Stimulated activated CD8-positive, alpha-beta memory T cell treated with anti-CD3 and anti-CD28 coated beads, Interleukin-12 subunit alpha, Interleukin-12 subunit beta, amount 100 ng/mL, for 24 hours (primary cell): ENCODE measurements at regions not wholly inside any gene's neighbourhood (a gene's known extent, or its start where the extent isn't known, plus 50 kb on each side); places are given as distances from the start of the nearest gene placed in this dataset.

Experiments
- DNase-seq: peaks from one replicate; pipeline ENCODE4 v3.0.0-alpha.2; 2020; ENCODE audit errors: extremely low read depth

- no peak for DNase-seq
These were observed 100.6 kb downstream of the ENGASE start for GRCh38 chr17:79174905-79175856.

DNA sequence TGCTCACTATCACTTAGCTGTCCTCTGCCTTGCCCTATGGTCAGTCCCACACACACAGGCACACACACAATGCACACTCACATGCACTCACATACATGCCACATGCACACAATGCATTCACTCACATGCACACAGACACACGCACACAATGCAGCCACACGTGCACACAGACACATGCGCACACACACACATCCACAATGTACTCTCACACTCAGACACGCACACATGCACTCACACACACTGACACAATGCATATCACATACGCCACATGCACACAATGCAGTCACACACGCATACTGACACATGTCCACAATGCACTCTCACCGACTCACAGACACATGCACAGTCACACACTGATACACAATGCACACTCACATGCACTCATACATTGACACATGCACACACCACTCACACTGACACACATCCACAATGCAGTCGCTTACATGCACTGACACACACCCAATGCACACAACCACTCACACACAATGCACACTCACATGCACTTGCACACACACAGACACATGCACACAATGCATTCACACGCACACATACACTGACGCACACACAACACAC lies 99.7 kb downstream of the ENGASE start:
- DNase-seq = no peak

DNA sequence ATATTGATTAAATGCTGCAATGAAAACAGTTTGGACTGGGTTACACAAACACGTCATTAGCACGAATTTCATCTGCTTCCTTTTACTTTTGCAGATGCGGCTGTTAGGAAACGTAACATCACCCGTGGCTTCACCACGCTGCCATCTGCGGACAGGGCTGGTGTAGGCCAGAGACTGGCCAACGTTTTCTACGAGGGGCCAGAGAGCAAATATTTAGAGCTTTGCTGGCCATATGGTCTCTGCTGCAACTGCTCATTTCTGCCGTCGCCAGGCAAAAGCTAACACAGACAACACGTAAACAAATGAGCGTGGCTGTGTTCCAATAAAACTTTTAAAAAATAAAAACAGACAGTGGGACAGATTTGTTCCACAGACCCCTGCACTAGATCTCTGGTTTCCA lies 96.6 kb downstream of the ENGASE start:
- no peak for DNase-seq

DNA sequence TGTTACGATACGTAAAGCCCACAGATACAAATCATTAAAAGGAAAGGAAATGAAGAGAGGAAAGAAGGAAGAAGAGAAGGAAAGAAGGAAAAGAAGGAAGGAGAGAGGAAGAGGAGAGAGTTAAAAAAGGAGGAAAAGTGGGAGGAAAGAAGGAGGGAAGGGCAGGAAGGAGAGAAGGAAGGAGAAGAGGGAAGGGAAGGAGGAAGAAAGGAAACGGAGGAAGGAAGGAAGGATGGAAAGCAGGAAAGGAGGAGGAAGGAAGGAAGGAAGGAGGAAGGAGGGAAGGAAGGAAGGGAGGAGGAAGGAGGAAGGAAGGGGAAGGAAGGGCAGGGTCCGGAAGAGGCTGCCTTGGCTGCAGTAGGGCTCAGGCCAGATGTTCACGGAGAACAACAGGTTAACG lies 95.2 kb downstream of the ENGASE start:
- no peak for DNase-seq

- no peak for DNase-seq
These were observed 94.7 kb downstream of the ENGASE start for GRCh38 chr17:79169366-79169765.

GRCh38 chr17:79168486-79169055 lies 93.9 kb downstream of the ENGASE start:
- no peak for DNase-seq

DNA sequence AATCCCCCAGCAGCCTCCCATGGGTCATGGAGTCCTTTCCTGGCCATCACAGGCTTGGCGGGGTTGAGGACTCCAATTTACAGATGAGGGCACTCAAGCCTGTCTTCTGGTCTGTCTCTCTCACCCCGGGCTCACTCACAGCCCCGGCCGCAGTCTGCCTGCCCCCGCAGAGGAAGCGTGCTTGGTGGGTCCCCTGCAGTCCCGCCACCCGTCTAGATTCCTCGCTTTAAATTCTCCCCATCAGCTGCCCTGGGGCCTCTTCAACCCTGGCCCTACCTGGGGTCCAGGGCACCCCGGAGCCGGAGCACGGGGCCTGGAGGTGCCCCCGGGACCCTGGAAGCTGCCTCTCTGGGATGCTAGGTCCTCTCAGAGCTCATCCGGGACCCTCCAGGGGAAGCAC lies 92.9 kb downstream of the ENGASE start:
- DNase-seq = no peak

GRCh38 chr17:79165756-79166473 lies 91.3 kb downstream of the ENGASE start:
- DNase-seq = no peak

- no peak for DNase-seq
These were observed 90.5 kb downstream of the ENGASE start for GRCh38 chr17:79164913-79165695.

- no peak for DNase-seq
These were observed 89.8 kb downstream of the ENGASE start for GRCh38 chr17:79164408-79164807.

DNA sequence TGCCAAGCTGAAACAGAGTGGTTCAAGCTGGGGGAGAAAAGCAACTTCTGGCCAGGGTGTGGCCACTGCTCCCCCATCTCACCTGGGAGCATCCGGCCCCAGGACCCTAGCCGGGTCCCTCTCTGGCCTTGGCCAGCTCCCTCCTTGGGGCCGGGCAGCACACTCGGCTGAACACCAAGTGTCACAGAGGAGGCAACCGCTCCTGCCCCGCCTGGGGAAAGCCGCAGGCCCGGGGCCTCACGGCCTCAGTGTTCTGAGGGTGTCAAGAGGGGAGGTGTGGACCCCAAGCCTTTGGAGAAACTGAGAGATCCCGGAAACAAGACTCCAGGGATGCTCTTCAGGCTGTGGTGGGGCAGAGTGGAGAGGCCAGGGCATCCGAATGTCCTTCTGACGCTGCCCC lies 88.4 kb downstream of the ENGASE start:
- no peak for DNase-seq

- no peak for DNase-seq
These were observed 87.7 kb downstream of the ENGASE start for GRCh38 chr17:79162012-79162963.

GRCh38 chr17:79160980-79161636 lies 86.5 kb downstream of the ENGASE start:
- DNase-seq = no peak

DNA sequence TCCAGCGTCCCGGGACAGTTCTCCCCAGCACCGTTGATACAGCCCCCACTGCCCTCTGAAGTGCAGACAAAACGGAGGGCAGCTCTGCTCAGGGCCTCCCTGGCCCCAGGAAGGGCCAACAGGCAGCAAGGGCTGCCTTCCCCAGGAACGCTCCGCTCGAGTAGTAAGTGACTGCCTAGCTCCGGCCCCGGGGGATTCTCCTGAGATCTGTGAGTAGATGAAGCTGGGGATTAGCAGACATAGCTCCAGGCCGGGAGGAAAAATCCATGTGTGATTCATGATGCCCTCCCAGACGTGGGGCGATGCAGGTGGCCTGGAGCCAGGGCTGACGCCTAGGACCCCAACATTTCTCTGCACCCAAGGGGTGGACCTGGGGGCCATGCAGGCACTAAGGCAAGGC lies 85.3 kb downstream of the ENGASE start:
- no peak for DNase-seq

GRCh38 chr17:79159471-79159870 lies 84.8 kb downstream of the ENGASE start:
- no peak for DNase-seq

DNA sequence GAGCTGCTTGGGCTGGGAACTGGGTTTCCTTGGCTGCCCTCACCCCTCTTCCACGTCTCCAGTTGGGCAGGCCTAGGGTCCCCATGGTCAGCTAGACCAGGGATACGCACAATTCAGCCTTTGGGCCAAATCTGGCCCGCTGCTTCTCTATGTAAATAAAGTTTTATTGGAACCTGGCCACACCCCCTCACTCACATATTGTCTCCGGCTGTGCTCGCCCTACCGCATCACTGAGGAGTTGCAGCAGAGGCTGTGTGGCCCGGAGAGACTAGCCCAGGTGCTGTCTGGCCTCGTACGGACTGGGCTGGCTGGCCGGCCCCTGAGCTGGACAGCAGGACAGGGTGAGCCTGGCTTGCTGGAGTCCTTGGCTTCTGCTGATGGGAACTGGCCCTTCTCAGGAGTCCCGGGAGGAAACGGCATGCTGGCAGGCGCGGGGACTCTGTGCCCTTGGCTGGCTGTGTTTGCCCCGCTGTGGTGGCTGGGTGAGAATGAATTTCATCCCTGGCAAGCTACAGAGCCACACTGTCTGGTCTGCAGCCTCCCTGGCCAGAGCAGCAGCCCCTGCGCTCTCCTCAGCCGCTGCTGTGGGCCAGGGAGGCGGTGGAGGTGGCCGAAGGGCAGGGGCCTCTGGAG lies 82.0 kb downstream of the ENGASE start:
- DNase-seq = no peak

- DNase-seq = no peak
These were observed 81.1 kb downstream of the ENGASE start for GRCh38 chr17:79155701-79156100.

DNA sequence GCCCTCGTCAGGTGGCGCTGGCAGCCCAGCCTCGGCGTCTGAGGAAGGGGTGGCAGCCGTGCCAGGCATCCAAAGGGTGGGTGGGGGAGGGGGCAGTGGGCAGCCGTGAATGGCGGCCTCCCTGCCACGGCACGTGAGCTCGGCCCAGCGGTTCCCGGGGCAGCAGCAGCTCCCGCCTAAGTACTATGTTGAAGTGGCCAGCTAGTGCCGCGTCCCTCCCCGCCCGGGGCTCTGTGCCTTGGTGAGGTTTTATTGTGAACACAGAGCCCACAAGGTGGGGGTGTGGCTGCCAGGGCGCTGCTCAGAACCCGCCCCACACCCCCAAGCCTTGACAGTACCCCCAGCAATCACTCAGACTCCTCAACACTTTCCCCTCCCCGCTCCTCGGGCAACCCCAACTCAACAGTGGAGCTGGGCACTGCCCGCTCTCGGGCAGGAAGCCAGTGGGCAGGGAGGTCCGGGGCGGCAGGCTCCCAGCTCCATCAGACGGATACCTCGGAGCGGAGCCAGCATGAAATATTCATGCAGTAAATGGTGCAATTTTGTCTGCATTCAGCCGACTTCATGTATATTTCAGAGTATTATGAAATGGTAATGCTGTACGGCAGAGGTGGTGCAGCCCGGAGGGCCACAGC lies 80.4 kb downstream of the ENGASE start:
- no peak for DNase-seq

DNA sequence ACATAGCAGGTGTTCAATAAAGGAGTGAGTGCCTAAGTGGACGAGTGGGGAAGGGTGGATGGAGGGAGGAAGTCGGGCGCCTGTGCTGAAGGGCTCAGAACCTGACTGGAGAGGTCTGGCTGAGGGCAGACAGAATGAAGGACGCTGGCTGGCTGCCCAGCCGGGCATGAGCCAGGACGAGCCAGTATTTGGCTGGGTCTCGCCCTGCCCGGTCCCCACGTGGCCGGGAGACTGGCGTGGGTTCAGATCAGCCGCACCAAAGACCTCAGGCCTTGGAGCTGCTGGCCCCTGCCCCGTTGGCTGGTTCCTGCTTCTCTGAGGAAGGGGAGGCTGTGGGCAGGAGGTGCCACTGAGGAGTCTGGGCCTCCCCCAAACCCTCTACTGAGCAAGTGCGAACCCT lies 79.8 kb downstream of the ENGASE start:
- no peak for DNase-seq
